T-helper 17 cell (primary cell): ENCODE measurements at regions not wholly inside any gene's neighbourhood (a gene's known extent, or its start where the extent isn't known, plus 50 kb on each side); places are given as distances from the start of the nearest gene placed in this dataset.
"Not testable (repeated sequence)": the region's sequence is repeated elsewhere in the genome, so short reads cannot be mapped to it uniquely, and the experiment has no call there.

Experiments
- ATAC-seq: fragments of 150-1000 bp; cut with Tn5 transposase; 2 replicates; pipeline ENCODE4 v1.10.0; 2021; ENCODE audit warnings: mild to moderate bottlenecking, moderate library complexity
- DNase-seq, 3 donors: peaks; one replicate each; pipeline versions ENCODE4 v3.0.0 to v3.0.0-alpha.2; 2020 to 2021
- H3K9me3 ChIP-seq: one replicate; pipeline ENCODE4 v1.7.0; 2013; ENCODE audit warnings: low read length, mild to moderate bottlenecking; ENCODE audit not compliant: control insufficient read depth, poor library complexity, severe bottlenecking
- H3K27ac Mint-ChIP-seq: one replicate; pipeline ENCODE4 v1.8.0; 2022; ENCODE audit warnings: mild to moderate bottlenecking, moderate library complexity, mixed read lengths
- H3K27me3 Mint-ChIP-seq: one replicate; pipeline ENCODE4 v1.8.0; 2022; ENCODE audit warnings: mixed read lengths
- H3K36me3 Mint-ChIP-seq: one replicate; pipeline ENCODE4 v1.8.0; 2022; ENCODE audit warnings: low read depth, mixed read lengths
- H3K4me1 Mint-ChIP-seq: one replicate; pipeline ENCODE4 v1.8.0; 2022; ENCODE audit warnings: mild to moderate bottlenecking, mixed read lengths
- H3K4me3 Mint-ChIP-seq: one replicate; pipeline ENCODE4 v1.8.0; 2022; ENCODE audit warnings: mild to moderate bottlenecking, moderate library complexity, mixed read lengths

GRCh38 chr18:10153924-10154752 is 240.3 kb downstream of the VAPA start:
- DNase-seq (no peak), ATAC-seq (no peak)
- Mint-ChIP-seq H3K4me3 (no peak overlapping the region), H3K27me3 (peaks cover 2% of the 10 kb centered on the region), H3K27ac (no peak overlapping the region), H3K36me3 (no peaks in the 10 kb centered on the region), H3K4me1 (peaks cover 1% of the 10 kb centered on the region)
- H3K9me3 ChIP-seq, result no peaks in the 10 kb centered on the region

DNA sequence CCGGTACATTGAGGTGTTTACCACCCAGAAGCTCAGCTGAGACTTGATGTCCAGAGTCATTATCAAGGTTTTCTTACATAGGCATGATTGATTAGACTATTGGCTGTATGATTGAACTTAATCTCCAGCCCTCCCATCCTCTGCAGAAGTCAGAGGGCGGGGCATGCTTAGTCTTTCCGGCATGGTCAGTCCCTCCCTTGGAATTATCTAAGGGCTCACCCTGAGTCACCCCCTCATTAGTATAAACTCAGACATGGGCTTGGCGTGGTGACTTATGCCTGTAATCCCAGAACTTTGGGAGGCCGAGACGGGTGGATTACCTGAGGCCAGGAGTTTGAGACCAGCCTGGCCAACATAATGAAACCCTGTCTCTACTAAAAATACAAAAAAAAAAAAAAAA is 243.9 kb downstream of the VAPA start:
- Mint-ChIP-seq H3K4me3 (no peak overlapping the region), H3K4me1 (peaks cover 2% of the 10 kb centered on the region), H3K27me3 (peaks cover 6% of the 10 kb centered on the region), H3K27ac (no peak overlapping the region), H3K36me3 (no peaks in the 10 kb centered on the region)
- H3K9me3 ChIP-seq, result no peaks in the 10 kb centered on the region
- no peak for ATAC-seq
- DNase-seq, result no peak

- H3K9me3 ChIP-seq, result no peaks in the 10 kb centered on the region
- Mint-ChIP-seq H3K4me3 (no peak overlapping the region), H3K4me1 (peaks cover 4% of the 10 kb centered on the region), H3K27ac (no peak overlapping the region), H3K27me3 (peaks cover 6% of the 10 kb centered on the region), H3K36me3 (no peaks in the 10 kb centered on the region)
- no peak for DNase-seq
- no peak for ATAC-seq
Measured at GRCh38 chr18:10160251-10160650, 246.4 kb downstream of the VAPA start.

DNA sequence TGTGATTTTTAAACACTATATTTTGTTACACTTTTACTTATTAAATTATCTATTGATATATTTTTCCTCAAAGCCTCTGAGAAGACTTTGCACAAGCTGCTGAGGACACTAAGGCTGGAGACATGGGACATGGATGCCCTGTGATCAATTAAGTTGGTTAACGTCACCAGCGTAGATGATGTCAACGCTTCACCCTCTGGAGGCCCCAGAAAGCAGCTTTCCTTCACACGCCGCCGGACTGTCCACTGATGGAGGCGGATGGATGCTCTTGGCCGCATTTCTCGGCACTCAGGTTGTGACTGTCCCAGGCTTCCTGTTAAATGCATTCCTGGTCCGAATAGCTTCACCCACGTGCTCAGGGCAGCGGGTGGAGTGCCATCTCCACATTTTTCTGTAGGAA is 247.5 kb downstream of the VAPA start:
- Mint-ChIP-seq H3K27ac (no peak overlapping the region), H3K4me1 (peaks cover 4% of the 10 kb centered on the region), H3K4me3 (no peak overlapping the region), H3K36me3 (peaks cover 3% of the 10 kb centered on the region), H3K27me3 (peaks cover 10% of the 10 kb centered on the region)
- no peaks in the 10 kb centered on the region for H3K9me3 ChIP-seq
- DNase-seq, result no peak
- ATAC-seq, result no peak

DNA sequence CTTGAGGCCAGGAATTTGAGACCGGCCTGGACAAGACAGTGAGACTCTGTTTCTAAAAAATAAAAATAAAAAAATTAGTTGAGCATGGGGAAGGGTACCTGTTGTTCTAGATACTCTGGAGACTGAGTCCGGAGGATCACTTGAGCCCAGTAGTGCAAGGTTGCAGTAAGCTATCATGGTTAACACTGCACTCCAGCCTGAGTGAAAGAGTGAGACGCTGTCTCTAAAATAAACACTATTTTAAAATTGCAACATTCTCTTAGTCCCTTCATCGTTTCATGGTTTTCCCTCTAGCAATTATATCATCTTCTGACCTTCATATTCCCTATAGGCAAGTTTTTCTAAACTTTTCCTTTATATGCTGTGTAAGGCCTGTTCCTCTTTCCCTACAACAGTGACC is 248.5 kb downstream of the VAPA start:
- no peak overlapping the region for H3K4me3 Mint-ChIP-seq
- H3K27me3 Mint-ChIP-seq, result peaks cover 10% of the 10 kb centered on the region
- no peaks in the 10 kb centered on the region for H3K9me3 ChIP-seq
- no peak overlapping the region for H3K27ac Mint-ChIP-seq
- DNase-seq (no peak), ATAC-seq (no peak)
- peaks cover 4% of the 10 kb centered on the region for H3K4me1 Mint-ChIP-seq
- H3K36me3 Mint-ChIP-seq, result peaks cover 3% of the 10 kb centered on the region

DNA sequence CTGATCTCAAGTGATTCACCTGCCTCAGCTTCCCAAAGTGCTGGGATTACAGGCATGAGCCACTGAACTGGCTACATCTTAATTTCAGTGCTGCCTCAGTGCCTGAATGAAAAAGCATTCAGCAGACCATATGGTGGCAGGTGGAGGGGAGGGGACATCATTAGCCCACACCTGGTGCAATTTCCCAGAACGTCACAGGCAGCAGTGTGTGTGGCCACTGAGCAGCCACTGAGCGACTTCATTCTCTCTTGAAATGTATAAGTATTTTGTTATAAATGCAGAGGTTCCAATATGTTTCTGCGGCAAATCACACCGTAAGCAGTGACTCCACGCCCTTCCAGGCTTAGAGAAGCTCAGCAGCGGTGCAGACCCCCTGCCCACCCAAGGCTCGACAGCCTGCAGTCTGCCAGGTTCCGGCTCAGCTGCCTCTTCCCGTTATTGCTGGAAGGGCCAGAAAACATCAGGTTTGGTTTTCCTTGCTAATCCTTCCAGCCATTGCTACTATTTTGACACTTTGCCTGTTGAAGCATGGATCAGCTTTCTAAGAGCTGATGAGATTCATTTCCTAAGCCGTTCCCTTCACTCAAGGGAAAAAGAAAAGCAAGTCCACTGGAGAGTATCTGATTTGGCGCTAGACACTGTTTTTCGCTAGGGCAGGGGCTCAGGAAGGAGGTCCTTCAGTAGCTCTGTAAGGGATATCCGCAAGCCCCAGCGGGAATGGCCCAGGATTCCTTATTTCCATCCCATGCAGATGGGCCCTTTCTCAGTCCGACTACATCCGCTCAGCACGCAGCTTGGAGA is 250.7 kb downstream of the VAPA start:
- no peak overlapping the region for H3K4me3 Mint-ChIP-seq
- DNase-seq (no peak), ATAC-seq (no peak)
- peaks cover 2% of the 10 kb centered on the region for H3K4me1 Mint-ChIP-seq
- no peak overlapping the region for H3K27ac Mint-ChIP-seq
- H3K27me3 Mint-ChIP-seq, result peaks cover 5% of the 10 kb centered on the region
- no peaks in the 10 kb centered on the region for H3K9me3 ChIP-seq
- H3K36me3 Mint-ChIP-seq, result peaks cover 3% of the 10 kb centered on the region

DNA sequence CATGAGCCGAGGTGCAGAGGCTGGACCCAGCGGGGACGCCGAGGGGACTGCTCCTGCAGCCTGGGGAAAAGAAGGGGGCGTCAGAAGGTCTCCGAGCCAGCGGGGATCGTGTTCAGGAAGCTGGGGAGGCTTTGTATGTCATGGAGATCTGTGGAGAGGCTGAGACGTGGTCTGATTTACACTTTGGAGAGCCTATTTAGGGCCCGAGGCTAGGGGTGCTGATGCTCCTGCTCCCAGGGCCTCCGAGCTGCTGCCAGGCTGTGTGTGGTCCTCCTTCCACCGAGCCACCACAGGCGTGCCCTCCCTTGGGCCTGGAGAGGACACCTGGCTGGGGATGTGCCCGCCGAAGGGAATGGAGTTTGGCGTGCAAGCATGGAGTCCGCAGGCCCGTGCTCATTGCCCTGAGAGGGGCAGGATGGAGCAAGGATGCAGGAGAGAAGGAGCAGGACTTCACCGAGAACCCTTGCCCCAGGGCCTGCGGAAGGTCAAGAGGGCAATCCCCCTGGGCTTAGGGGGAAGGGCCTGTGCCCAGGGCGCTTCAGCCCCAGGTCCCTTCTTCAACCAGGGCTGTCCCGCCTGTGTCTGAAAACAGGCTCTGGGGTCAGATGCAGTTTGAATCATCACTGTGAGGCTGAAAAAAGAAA is 252.5 kb downstream of the VAPA start:
- Mint-ChIP-seq H3K4me1 (peaks cover 2% of the 10 kb centered on the region), H3K4me3 (no peak overlapping the region), H3K27me3 (peaks cover 4% of the 10 kb centered on the region), H3K36me3 (peaks cover 3% of the 10 kb centered on the region), H3K27ac (no peak overlapping the region)
- DNase-seq (no peak), ATAC-seq (no peak)
- H3K9me3 ChIP-seq, result no peaks in the 10 kb centered on the region

- H3K36me3 Mint-ChIP-seq, result peaks cover 3% of the 10 kb centered on the region
- no peak for ATAC-seq
Measured at GRCh38 chr18:10167759-10168158, 253.9 kb downstream of the VAPA start.

DNA sequence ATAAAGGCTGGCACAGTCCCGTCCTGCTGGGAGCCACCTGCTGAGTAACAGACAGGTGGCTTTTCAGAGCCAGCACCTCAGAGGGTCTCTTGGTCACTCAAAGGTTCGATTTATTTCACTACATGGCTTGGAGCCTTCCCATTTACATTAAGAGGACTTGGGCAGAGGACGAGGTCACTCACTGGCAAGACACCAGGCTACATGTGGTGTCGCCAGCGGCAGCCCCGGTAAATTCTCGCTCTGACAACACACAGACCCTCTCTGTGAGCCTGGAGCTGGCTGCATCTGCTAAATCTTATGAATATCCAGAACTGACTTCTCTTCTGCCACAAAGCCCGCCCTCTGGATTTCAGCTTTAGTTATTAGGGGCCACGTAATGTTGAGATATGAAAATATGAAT is 254.7 kb downstream of the VAPA start:
- H3K27ac Mint-ChIP-seq, result no peak overlapping the region
- ATAC-seq (no peak), DNase-seq (no peak)
- no peaks in the 10 kb centered on the region for H3K9me3 ChIP-seq
- H3K4me3 Mint-ChIP-seq, result no peak overlapping the region
- peaks cover 2% of the 10 kb centered on the region for H3K4me1 Mint-ChIP-seq
- peaks cover 3% of the 10 kb centered on the region for H3K36me3 Mint-ChIP-seq
- H3K27me3 Mint-ChIP-seq, result peaks cover 4% of the 10 kb centered on the region

More at GRCh38 chr18:10167759-10168158, 253.9 kb downstream of the VAPA start:
- H3K27ac Mint-ChIP-seq, result no peak overlapping the region
- H3K27me3 Mint-ChIP-seq, result peaks cover 4% of the 10 kb centered on the region
- H3K4me3 Mint-ChIP-seq, result no peak overlapping the region
- peaks cover 2% of the 10 kb centered on the region for H3K4me1 Mint-ChIP-seq
- no peak for DNase-seq
- no peaks in the 10 kb centered on the region for H3K9me3 ChIP-seq

GRCh38 chr18:10169064-10169562 is 255.3 kb downstream of the VAPA start:
- peaks cover 4% of the 10 kb centered on the region for H3K27me3 Mint-ChIP-seq
- peaks cover 2% of the 10 kb centered on the region for H3K4me1 Mint-ChIP-seq
- H3K9me3 ChIP-seq, result no peaks in the 10 kb centered on the region
- H3K27ac Mint-ChIP-seq, result no peak overlapping the region
- ATAC-seq (no peak), DNase-seq (no peak)
- no peak overlapping the region for H3K4me3 Mint-ChIP-seq
- H3K36me3 Mint-ChIP-seq, result peaks cover 3% of the 10 kb centered on the region

DNA sequence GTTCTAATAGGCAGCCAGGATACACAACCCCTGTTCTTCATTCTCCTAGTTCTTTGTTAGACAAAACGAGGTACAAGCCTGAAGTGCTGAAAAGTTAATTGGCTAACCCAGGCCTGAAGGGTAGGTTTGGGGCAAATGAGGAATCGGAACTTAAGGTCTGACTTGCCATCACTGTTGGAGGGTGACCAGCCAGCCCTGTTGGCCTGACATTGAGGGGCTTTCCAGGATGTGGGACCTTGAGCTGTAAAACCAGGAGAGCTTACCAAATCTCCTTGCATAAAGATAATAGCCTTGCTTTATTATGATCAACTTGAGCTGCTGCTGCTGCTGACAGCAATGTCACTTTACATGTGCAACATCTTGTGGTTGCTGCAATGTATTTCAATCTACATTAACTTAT is 256.0 kb downstream of the VAPA start:
- H3K27ac Mint-ChIP-seq, result no peak overlapping the region
- DNase-seq, result no peak
- peaks cover 3% of the 10 kb centered on the region for H3K36me3 Mint-ChIP-seq
- H3K9me3 ChIP-seq, result no peaks in the 10 kb centered on the region
- no peak overlapping the region for H3K4me3 Mint-ChIP-seq
- H3K27me3 Mint-ChIP-seq, result peaks cover 4% of the 10 kb centered on the region
- no peak for ATAC-seq
- H3K4me1 Mint-ChIP-seq, result peaks cover 2% of the 10 kb centered on the region

- no peaks in the 10 kb centered on the region for H3K9me3 ChIP-seq
- Mint-ChIP-seq H3K36me3 (peaks cover 3% of the 10 kb centered on the region), H3K4me1 (no peaks in the 10 kb centered on the region), H3K27me3 (peaks cover 4% of the 10 kb centered on the region), H3K27ac (no peak overlapping the region), H3K4me3 (no peak overlapping the region)
- DNase-seq (no peak), ATAC-seq (no peak)
Measured at GRCh38 chr18:10170375-10170774, 256.6 kb downstream of the VAPA start.

DNA sequence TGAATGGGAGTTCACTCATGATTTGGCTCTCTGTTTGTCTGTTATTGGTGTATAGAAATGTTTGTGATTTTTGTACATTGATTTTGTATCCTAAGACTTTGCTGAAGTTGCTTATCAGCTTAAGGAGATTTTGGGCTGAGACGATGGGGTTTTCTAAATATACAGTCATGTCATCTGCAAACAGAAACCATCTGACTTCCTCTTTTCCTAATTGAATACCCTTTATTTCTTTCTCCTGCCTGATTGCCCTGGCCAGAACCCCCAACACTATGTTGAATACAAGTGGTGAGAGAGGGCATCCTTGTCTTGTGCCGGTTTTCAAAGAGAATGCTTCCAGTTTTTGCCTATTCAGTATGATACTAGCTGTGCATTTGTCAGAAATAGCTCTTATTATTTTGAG is 261.5 kb downstream of the VAPA start:
- not testable (repeated sequence) for H3K27ac Mint-ChIP-seq, DNase-seq, H3K9me3 ChIP-seq, H3K4me1 Mint-ChIP-seq, H3K27me3 Mint-ChIP-seq, H3K4me3 Mint-ChIP-seq, H3K36me3 Mint-ChIP-seq, ATAC-seq
